HCT116 (cell line): ENCODE measurements at regions not wholly inside any gene's neighbourhood (a gene's known extent, or its start where the extent isn't known, plus 50 kb on each side); places are given as distances from the start of the nearest gene placed in this dataset.

Source experiments
- ATAC-seq: fragments of 200-7000 bp; cut with Tn5 transposase; 2 replicates; pipeline ENCODE4 v1.9.1; 2020; ENCODE audit warnings: mild to moderate bottlenecking, moderate library complexity
- BruUV-seq: library from RNA; stranded (reverse); fragments of 400-500 nt; replicated peaks from 2 replicates; lab custom pipeline; 2021; lab: Mats Ljungman, UMichigan
- CTCF ChIA-PET: fragments of 300-600 bp; sonication (Branson Sonifier 250); formaldehyde crosslinking; loops from one replicate; lab custom pipeline; 2021; ENCODE audit warnings: antibody characterized with exemption; lab: Charles Lee
- POLR2A ChIA-PET: fragments of 300-600, 350-600 bp; sonication (Branson Sonifier 250); formaldehyde crosslinking; loops from one replicate; lab custom pipeline; 2021; ENCODE audit warnings: antibody characterized with exemption; lab: Charles Lee
- RAD21 ChIA-PET, 2 experiments: fragments of 300-600 bp; sonication (Branson Sonifier 250); formaldehyde crosslinking; loops; one replicate each; lab custom pipeline; 2023; ENCODE audit warnings: low total read pairs in 2 of 2; ENCODE audit not compliant: uncharacterized antibody in 2 of 2, unreplicated experiment in 2 of 2, low non-redundant PET in 1 of 2; lab: Charles Lee
- DNase-seq: peaks from one replicate; pipeline ENCODE4 v3.0.0-alpha.2; 2010; ENCODE audit warnings: low read depth, low spot score
- H2AFZ ChIP-seq: fragments of 200-600 bp; shearing (Covaris generic), sonication (generic); 2 replicates; pipeline ENCODE4 v1.6.1; 2017; ENCODE audit warnings: low read depth, mixed run types, mixed read lengths, antibody characterized with exemption, low read length; ENCODE audit not compliant: poor library complexity, severe bottlenecking
- H3K27ac ChIP-seq: 2 replicates; pipeline ENCODE4 v1.5.1; 2012; ENCODE audit warnings: low read depth, low read length
- H3K27me3 ChIP-seq: fragments of 200-600 bp; sonication (generic); 2 replicates; pipeline ENCODE4 v1.6.1; 2016; ENCODE audit warnings: mixed run types, low read length, mixed read lengths; ENCODE audit not compliant: insufficient read depth
- H3K36me3 ChIP-seq, 2 experiments: fragments of 200-500 bp in 1 of 2; fragments of 200-600 bp in 1 of 2; sonication (Bioruptor generic) in 1 of 2; sonication (generic) in 1 of 2; 2 replicates each; pipeline versions ENCODE4 v1.5.1 to v1.6.1; 2014 to 2016; ENCODE audit warnings: low read length in 2 of 2, inconsistent platforms in 1 of 2, mixed read lengths in 1 of 2, mixed run types in 1 of 2; ENCODE audit not compliant: insufficient read depth in 2 of 2, control insufficient read depth in 1 of 2
- H3K4me1 ChIP-seq, 2 experiments: fragments of 200-600 bp in 1 of 2; sonication (generic) in 1 of 2; 2 replicates each; pipeline versions ENCODE4 v1.5.1 to v1.6.1; 2012 to 2017; ENCODE audit warnings: low read length in 2 of 2, inconsistent platforms in 1 of 2, mild to moderate bottlenecking in 1 of 2, mixed read lengths in 1 of 2, mixed run types in 1 of 2, moderate library complexity in 1 of 2; ENCODE audit not compliant: insufficient read depth in 2 of 2, control insufficient read depth in 1 of 2
- H3K4me2 ChIP-seq: fragments of 200-600 bp; sonication (generic); 2 replicates; pipeline ENCODE4 v1.6.1; 2017; ENCODE audit warnings: mixed run types, low read length, mixed read lengths
- H3K4me3 ChIP-seq, 2 experiments: fragments of 200-600 bp in 1 of 2; sonication (generic) in 1 of 2; replicated peaks in 1 of 2; 2 replicates each; pipeline ENCODE4 v1.5.1; 2011 to 2016; ENCODE audit warnings: low read length in 2 of 2, control low read depth in 1 of 2, low read depth in 1 of 2, mild to moderate bottlenecking in 1 of 2, mixed read lengths in 1 of 2, mixed run types in 1 of 2
- H3K79me2 ChIP-seq: fragments of 200-600 bp; sonication (generic); 2 replicates; pipeline ENCODE4 v1.6.1; 2017; ENCODE audit warnings: mild to moderate bottlenecking, mixed run types, low read length, moderate library complexity, mixed read lengths; ENCODE audit not compliant: insufficient read depth
- H3K9ac ChIP-seq: fragments of 200-600 bp; sonication (generic); 2 replicates; pipeline ENCODE4 v1.6.1; 2016; ENCODE audit warnings: low read length, mixed read lengths
- H3K9me2 ChIP-seq: fragments of 200-600 bp; sonication (generic), shearing (Covaris generic); 2 replicates; pipeline ENCODE4 v1.6.1; 2017; ENCODE audit warnings: mixed run types, mild to moderate bottlenecking, moderate library complexity; ENCODE audit not compliant: insufficient read depth
- H3K9me3 ChIP-seq, 2 experiments: fragments of 200-500 bp in 1 of 2; fragments of 200-600 bp in 1 of 2; sonication (Bioruptor generic) in 1 of 2; sonication (generic) in 1 of 2; 2 replicates each; pipeline ENCODE4 v1.6.1; 2014 to 2017; ENCODE audit warnings: low read length in 2 of 2, mixed read lengths in 2 of 2, inconsistent platforms in 1 of 2, low read depth in 1 of 2, mild to moderate bottlenecking in 1 of 2, mixed run types in 1 of 2, moderate library complexity in 1 of 2; ENCODE audit not compliant: control insufficient read depth in 1 of 2, insufficient read depth in 1 of 2
- H4K20me1 ChIP-seq: fragments of 200-600 bp; sonication (generic), shearing (Covaris generic); 2 replicates; pipeline ENCODE4 v1.6.1; 2017; ENCODE audit warnings: mixed run types, mild to moderate bottlenecking, moderate library complexity; ENCODE audit not compliant: insufficient read depth
- ATF3 ChIP-seq: IDR thresholded peaks from 2 replicates; pipeline ENCODE4 v1.6.1; 2012
- CEBPB ChIP-seq: IDR thresholded peaks from 2 replicates; pipeline ENCODE4 v1.6.1; 2012; ENCODE audit warnings: low read depth
- EGR1 ChIP-seq: IDR thresholded peaks from 2 replicates; pipeline ENCODE4 v1.6.1; 2012; ENCODE audit warnings: low read depth
- EZH2phosphoT487 ChIP-seq: fragments of 200-600 bp; IDR thresholded peaks from 2 replicates; pipeline ENCODE4 v1.6.1; 2018; ENCODE audit warnings: antibody characterized with exemption, borderline replicate concordance
- FOSL1 ChIP-seq: IDR thresholded peaks from 2 replicates; pipeline ENCODE4 v1.6.1; 2012; ENCODE audit warnings: low read depth
- REST ChIP-seq: IDR thresholded peaks from 2 replicates; pipeline ENCODE4 v1.6.1; 2012; ENCODE audit warnings: low read depth
- SRF ChIP-seq: IDR thresholded peaks from 2 replicates; pipeline ENCODE4 v1.6.1; 2012; ENCODE audit warnings: low read depth
- ZBTB33 ChIP-seq: IDR thresholded peaks from 2 replicates; pipeline ENCODE4 v1.6.1; 2011; ENCODE audit warnings: mild to moderate bottlenecking, low read length, moderate library complexity; ENCODE audit not compliant: insufficient replicate concordance; ENCODE audit errors: extremely low read depth
- ZNF274 ChIP-seq: fragments of 200-500 bp; sonication (Bioruptor generic); IDR thresholded peaks from 2 replicates; pipeline ENCODE4 v1.6.1; 2014; ENCODE audit warnings: mild to moderate bottlenecking, low read depth, low read length, inconsistent platforms
- intact Hi-C: fragments of 100-400 bp; cut with micrococcal nuclease; formaldehyde crosslinking; loops from 2 replicates; pipeline ENCODE4 v1.10.0; 2022

GRCh38 chr9:106727969-106728368, 135.0 kb upstream of the ZNF462 start:
- ChIA-PET POLR2A (no interaction called here), RAD21 (no interaction called here), CTCF (no interaction called here)
- Histone ChIP-seq H3K27ac (no peak overlapping the region), H3K36me3 (no peaks in the 10 kb centered on the region), H2AFZ (no peak overlapping the region), H3K9me2 (no peaks in the 10 kb centered on the region), H3K4me2 (no peak overlapping the region), H3K9me3 (no peaks in the 10 kb centered on the region), H3K27me3 (no peaks in the 10 kb centered on the region), H4K20me1 (no peaks in the 10 kb centered on the region), H3K79me2 (no peaks in the 10 kb centered on the region), H3K4me1 (no peaks in the 10 kb centered on the region), H3K9ac (no peak overlapping the region), H3K4me3 (no peak overlapping the region)
- DNase-seq (no peak), ATAC-seq (no peak)
- intact Hi-C loops = no loop called here
- BruUV-seq = no TSS peak
- TF ChIP-seq ZNF274 (no peak), SRF (no peak), EGR1 (no peak), EZH2phosphoT487 (no peak), FOSL1 (no peak), REST (no peak), ZBTB33 (no peak), CEBPB (no peak), ATF3 (no peak)
